OCI-LY7 (cell line): ENCODE measurements at regions not wholly inside any gene's neighbourhood (a gene's known extent, or its start where the extent isn't known, plus 50 kb on each side); places are given as distances from the start of the nearest gene placed in this dataset.

Experiments
- CTCF ChIP-seq: fragments of 200-600 bp; sonication (generic); conservative IDR thresholded peaks from 2 replicates; pipeline ENCODE4 v1.5.1; 2014; ENCODE audit warnings: mild to moderate bottlenecking, antibody characterized with exemption, low read length, moderate library complexity, mixed read lengths
- EZH2phosphoT487 ChIP-seq: fragments of 200-600 bp; sonication (generic); IDR thresholded peaks from 2 replicates; pipeline ENCODE4 v1.6.1; 2018; ENCODE audit warnings: low read depth, borderline replicate concordance, mild to moderate bottlenecking, mixed run types, antibody characterized with exemption, low read length, moderate library complexity, mixed read lengths

- TF ChIP-seq CTCF (no peak), EZH2phosphoT487 (no peak)
These were observed 597.3 kb downstream of the PKHD1 start for GRCh38 chr6:51490101-51490500.
